ENCODE measurements at regions not wholly inside any gene's neighbourhood (a gene's known extent, or its start where the extent isn't known, plus 50 kb on each side); places are given as distances from the start of the nearest gene placed in this dataset.

DNA sequence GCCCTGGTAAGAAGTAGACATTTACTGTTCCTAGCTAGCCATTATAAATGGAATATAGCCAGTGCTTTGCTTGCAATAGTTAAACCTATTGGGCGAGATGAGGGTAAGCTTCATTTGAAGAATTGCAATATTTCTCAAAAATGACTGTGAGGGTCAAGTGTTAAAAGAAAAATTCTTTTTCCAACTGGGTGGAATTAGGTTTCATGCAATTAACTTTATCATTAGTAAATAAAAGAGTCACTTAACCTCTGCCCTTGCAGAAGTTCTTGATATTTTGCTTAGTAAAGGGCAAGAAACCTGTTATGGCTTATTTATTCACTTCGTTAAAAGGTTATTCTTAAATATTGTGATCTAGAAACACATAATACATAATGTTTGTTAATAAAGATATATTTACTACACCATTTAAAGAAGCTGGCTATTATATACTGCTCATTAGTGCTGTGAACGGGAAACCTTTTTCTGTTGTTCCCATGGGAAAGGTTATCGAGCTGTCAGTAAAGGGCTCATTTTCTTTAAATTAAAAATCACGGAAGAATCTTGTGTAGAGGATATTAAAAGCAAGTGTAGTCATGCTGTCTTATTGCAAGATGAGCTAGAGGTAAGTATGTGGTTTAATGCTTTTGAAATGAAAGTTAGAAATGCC, 370.5 kb downstream of the CSNK1G3 start:
- no peak for DNase-seq

DNA sequence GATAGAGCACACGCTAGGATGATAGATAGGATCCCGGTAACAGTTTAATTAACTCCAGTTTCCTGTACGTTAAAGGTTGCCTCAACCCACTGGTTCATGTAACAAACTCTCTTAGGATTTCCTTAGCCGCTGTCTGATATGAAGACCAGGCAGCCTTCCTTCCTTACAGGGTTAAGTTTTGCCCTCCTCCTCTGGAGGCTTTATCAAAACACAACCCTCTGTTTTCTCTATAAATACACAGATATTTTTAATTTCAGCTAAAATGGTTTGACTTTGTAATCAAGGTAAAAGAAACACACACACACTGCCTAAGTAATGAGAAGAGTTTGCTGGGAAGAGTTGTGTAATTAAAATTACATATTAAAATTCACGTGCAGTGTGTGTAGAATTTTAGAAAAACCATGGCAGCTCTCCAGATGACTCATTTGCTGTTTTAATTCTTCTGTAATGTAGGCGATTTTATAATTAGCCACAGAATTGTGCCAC, 369.8 kb downstream of the CSNK1G3 start:
- no peak for DNase-seq

DNA sequence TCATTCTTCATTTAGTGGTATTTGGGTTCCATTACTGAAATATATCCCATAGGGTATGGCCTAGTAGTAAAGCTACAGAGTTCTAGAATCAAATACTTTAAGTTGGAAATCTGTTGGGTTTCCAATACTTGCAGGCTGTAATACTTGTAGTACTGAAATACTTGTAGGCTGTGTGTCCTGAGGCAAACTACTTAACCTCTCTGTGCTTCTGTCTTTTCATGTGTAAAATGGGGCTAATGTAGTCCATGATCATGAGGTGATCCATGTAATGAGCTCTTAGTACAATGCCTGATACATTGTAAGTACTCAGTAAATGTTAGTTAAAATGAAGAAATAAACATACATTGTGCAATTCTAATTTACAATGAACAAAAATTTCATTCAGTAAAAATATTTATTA, 368.9 kb downstream of the CSNK1G3 start:
- DNase-seq: no peak

DNA sequence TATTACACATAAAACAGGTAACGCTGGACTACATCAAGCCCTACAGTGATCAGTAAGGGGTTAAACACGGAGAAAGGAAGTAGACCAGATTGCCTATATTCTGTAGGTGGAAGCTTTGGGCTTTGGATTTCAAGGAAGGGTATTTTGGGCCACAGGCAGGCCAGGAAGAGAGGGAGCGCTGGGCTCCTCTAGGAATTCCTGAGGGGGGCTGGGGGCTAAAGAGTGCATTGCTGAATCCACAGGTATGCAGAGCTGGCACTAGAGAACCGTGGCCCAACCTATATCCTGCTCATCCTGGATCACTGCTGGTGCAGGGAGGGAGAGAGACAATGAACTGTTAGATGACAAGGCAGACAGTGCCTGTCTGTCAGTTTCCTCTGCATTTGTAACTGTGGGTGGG, 367.1 kb downstream of the CSNK1G3 start:
- no peak for DNase-seq

DNA sequence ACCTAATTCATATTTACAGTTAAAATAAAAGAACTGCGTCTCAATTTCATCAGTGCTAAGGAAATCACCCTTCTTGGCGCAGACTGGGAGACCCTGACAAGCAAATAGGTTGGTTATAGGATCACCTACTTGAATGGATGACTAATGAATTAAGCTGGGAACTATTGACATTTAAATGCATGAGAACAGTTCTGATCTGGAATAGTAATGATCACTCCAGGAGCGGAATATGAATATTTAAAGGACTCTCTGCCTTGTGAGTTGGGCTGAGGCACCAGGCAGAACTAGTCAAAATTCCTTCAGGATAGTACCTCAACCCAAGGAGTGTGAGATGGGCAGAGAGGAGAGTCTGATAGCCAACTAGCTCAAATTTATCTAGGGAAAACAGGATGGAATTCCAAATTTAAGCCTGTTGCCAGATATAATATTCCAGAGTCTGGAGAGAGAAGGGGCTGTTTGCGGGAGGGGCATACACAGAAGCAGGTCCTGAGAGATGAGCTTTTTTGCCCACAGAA, 364.4 kb downstream of the CSNK1G3 start:
- no peak for DNase-seq

DNA sequence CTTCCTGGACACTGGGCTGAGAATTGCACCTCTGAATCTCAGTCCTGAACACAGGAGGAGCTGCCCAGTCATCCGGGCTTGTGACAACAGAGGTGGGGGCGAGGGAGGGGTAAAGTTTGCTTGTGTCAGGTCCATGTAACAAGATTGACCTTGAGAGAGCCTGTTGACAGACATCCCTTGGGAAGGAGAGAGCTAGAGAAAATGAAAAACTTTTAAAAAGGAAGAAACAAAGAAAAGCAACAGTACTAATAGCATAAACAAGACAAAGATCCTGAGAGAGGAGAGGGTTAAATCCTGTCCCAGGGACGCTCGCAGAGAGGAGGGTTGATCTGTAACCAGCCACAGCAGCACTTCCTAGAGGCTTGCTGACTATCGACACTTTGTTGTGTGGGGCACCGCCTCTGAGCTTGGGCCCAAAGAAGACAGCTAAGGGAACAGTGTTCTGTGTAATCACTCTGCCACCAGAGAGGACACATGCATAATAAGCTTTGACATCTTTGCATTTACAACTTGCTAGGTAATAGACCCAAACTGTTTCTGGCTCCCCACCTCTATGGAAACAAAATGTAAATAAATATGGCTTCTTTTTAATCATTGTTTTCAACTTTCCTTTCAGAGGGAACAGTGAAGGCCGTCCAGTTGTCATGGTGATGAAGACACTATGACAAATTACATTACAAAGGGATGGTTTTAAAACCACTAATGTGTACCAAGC, 363.7 kb downstream of the CSNK1G3 start:
- no peak for DNase-seq

DNA sequence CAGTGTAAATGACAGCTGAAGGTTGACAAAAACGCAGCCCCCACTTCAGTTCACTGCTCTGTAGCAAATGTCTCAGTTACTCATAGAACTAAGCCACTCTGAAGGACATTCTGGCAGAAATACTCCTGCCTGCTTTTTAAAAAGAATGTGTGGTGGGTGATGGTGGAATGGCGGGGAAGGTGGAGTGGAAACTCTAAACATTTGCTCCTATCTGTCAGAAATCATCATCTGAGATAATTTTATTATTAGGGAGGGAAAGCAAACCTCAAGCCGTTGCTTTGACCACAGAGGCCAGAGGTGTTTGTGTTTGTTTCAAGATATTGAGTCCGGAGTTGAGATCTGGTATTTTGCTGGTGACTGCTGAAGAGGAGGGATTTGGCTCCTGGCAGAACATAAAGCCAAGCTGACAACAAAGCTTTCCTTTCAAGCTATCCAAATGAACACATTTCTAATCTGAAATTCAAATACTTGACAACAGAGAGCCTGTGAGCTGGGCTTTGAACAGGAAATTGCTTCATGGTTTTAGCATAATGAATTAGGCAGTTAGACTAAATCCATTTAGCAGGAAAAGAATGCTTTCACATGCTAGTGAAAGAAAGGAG, 362.7 kb downstream of the CSNK1G3 start:
- DNase-seq: peak; percentile 11

DNA sequence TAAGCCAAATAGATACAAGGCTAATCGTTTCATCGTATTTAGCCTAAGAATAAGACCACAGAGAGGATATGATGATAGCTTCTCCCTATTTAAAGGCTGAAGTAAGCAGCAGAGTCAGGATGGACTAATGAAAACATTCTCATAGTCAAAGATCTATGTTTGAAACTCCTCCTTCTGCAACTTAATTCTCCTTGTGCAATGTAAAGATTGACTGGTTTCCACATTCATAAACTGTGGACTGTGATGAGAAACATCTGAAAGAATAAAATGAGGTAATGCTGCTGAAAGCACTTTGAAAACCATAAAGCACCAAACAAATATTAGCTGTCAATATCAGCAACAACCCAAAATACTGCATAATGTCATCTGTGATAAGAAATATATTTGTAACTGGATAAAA, 361.9 kb downstream of the CSNK1G3 start:
- DNase-seq: no peak

DNA sequence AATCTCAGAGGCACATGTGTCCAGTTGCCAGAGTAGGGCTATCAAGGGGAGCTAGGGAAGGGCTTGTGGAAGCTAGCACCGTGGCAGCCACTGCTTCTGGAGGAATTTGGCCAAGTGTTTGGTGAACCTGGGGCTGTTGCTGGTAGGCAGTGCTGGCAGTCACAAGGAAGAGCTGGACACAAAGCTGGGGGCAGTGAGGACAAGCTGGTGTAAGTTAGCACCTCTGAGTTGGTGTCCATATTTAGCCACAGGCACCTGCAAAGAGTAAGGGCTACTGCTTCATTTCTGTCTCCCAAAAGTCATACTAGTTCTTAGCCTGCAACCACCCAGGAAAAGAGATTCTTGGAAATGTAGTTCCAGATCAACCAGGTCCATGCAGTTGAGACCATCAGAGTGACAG, 359.4 kb downstream of the CSNK1G3 start:
- no peak for DNase-seq

DNA sequence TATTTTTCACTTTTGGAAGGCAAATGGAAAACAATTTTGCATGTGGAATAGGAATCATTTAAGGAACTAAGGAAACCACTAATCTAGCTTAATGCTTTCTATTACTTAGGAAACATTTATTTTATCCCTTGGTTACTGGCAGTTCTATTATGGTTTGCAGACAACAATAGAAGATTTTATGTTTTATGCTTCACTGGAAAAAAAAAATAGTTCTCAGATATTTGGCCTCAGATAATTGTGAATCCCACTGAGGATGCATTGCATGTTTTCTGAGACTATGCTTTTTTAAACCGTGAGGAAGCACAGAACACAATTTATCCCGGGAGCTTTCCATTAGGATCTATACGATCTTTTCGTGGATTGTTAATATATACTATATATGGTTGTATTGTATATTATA, 356.9 kb downstream of the CSNK1G3 start:
- no peak for DNase-seq

DNA sequence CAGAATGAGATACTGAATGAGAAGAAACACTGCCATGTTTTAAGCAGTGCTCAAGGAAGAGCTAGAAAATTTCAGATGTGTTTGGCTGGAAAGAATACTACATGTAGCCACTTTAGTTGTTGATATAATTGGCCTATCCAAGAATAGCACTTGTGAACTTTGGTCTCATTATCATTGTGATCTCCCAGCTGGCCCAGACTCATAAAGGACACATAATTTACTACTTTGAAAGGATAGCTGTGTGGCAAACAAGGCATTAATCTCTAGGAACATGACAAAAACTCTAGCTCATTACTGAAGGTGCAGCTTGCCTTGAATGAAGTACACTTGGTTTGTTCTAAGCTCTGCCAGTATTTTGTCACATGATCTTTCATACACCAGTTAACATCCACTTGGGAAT, 356.3 kb downstream of the CSNK1G3 start:
- no peak for DNase-seq

DNA sequence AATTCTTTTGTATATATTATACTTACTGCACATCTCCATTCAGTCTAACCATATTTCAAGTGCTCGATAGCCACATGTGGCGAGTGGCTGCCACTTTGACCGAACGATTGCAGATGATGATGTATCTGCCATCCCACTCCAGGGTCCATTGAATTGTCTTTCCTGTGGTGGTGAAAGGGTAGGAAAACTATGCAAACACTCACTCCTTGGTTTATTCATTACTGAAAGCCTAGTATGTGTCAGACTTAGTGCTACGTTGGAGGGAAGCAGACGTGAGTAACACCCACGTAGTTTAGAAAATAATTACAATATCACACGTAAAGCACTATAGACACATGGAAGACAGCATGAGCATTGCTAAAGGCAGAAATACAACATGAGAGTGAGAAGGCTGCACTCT, 353.7 kb downstream of the CSNK1G3 start:
- no peak for DNase-seq

DNA sequence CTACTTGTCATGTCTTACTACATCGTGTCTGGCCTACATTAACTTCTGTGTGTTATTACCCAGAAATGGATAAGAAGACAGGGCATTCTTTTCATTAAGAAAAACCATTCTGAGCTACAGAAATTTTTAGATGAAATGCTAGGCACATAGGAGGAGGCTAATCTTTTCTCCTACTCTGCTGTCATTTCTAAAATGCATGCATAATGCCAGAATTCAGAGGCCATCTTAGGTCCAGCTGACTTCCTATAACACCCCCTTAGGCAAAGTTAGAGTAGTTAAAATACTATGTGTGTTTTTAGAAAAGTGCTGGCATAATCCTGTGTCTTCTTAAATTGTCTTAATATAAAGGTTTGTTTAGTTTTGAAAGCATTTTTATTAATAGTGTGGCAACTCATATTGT, 352.6 kb downstream of the CSNK1G3 start:
- no peak for DNase-seq

DNA sequence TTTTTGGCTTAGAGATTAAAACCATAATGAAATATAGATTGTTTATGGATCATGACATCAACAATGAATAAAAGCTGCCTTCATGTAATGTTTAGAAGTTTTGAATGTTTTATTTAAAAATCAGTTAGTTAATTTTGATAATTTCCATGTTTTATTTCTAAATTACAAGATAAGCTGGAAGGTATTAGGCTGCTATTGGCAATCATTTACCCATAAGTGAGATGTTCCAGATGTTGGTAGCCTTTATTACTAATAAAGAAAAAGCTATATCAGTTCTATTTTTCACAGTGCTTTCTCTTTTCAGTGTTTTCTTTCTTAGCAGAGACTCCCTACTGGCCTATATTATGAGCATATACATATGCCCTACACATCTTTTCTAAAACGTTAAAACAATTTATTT, 347.0 kb downstream of the CSNK1G3 start:
- DNase-seq: no peak

DNA sequence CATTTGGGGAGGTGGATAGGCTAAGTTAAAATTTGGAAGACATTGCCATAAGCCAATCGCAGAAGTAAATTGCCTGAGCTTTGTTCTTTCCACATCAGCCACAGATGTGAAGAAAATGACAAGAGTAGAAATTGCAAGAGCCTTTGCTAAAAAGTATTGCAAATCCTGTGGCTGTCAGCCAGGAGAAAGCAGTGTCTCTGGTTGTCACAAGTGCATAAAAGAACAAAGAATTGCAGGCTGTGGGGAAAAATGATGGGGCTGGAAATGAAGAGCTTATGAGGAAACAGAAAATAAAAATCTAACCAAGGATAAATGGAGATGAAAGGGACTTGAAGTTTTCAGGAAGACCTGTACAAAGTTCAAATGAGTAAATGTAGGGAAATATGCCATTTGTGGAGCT, 344.8 kb downstream of the CSNK1G3 start:
- peak; percentile 1 for DNase-seq

DNA sequence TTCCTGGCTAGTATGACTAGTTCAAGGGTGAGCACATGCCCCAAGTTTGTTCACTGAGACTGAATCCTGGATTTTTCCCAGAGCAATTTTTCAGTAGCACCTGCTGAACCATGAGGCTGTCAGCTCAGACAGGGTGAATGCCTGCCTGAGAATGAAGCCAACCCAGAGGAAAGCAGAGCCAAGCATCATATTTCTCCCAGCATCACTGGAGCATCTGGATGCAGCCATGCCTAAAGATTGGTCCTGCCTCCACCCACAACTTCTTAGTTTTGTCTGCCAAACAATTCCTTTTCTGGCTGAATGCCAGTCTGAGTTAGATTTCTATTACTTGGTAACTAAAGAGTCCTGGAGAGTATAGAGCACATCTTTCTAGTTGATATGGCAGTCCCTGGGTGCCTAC, 343.6 kb downstream of the CSNK1G3 start:
- no peak for DNase-seq

DNA sequence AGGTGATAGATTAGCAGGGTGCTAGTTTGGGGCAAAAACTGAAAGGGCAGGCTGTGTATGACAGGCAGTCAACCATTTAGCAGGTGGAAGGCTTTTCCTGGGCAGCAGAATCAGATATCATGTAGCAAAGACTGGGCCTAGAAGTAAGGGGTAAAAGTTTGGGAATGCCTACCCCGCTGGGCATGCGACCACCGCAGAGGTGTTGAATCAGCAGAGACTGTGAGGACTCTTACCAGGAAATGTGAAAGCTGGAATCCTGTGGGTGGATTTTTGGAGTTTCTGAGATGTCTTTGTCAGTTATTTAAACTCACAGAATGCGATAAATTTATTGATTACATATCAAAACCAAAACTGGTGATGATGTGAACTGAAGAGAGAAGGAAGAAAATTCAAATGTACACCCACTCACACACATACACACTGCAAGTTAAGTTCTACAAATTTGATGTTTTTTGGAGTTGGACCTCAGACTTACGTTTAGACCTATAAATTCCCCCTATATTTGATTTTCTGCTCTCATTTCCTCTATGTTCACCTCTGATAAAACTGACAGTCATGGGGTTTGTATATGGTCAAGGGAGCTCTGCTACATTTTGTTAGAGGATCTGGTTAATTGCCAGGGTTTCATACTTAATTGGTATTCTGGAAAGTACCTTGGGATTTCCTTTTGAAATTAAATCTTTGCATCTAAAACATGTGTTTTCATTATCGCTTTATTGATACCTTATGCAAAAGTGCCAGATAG, 333.6 kb downstream of the CSNK1G3 start:
- no peak for DNase-seq

DNA sequence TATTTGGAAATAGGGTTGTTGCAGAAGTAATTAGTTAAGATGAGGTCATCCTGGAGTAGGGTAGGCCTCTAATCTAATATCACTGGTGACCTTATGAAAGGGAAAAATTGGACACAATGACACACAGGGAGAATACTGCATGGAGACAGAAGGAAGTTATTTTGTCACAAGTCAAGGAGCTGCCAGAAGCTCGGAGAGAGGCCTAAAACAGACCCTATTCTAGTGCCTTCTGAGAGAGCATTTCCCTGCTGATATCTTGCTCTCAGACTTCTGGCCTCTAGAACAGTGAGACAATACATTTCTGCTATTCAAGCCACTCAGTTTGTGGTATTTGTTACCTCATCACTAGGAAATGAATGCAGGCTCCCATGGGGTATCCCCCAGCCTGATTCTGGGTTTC, 332.9 kb downstream of the CSNK1G3 start:
- no peak for DNase-seq

DNA sequence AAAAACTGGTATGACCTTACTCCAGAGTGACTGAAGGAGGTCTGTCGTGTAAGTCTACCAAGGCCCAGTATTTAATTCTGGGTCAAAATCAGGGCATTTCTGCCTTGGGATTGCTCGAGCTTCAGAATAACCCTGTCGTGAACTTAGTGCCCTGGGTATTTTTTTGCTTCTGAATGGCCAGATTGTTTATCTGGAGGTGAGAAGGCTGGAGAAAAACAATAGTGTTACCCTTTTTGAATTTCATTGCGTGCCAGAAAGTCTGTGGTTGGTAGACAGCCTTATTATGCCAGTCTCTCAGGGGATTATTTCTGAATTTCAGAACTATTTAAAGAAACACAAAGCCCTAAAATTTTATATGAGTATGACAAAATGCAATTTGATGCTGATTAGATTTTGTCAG, 323.4 kb downstream of the CSNK1G3 start:
- DNase-seq: no peak

DNA sequence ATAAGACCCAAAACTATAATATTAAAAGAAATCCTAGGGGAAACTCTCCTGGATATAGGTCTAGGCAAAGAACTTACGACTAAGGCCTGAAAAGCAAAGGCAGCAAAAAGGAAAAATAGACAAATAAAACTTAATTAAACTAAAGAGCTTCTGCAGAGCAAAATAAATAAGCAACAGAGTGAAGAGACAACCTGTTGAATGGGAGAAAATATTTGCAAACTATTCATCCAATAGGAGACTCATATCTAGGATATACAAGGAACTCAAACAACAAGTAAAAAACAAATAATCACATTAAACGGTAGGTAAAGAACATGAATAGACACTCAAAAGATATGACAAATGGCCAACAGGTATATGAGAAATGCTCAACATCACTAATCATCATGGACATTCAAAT, 318.6 kb downstream of the CSNK1G3 start:
- no peak for DNase-seq

DNA sequence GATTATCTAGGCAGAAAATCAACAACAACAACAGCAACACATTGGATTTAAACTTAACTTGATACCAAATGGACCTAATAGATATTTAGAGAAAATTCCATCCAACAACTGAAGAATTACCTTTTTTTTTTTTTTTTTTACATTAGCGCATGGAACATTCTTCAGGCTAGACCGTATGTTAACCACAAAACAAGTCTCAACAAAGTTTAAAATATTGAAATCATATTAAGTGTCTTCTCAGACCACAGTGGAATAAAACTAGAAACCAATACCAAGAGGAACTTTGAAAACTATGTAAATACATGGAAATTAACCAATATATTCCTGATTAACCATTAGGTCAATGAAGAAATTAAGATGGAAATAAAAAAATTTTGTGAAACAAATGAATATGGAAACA, 315.8 kb downstream of the CSNK1G3 start:
- no peak for DNase-seq

DNA sequence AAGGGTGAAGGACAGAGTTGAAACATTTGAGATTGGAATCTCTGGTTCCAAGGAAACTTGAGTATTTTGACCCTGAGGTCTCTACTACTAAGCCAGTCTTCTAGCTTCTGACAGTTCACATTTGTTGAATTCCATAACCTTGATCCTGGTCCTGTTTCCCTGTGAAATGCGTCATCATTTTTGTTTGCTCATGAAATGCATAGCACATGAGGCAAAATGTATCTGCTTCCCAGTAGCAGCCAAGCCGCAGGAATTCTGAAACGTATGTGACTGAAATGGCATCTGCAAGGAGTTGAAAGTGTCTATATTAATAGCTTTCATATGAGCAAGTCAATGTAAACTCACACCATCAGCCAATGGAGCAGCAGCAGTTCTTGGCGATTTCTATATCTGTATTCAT, 307.9 kb downstream of the CSNK1G3 start:
- no peak for DNase-seq

DNA sequence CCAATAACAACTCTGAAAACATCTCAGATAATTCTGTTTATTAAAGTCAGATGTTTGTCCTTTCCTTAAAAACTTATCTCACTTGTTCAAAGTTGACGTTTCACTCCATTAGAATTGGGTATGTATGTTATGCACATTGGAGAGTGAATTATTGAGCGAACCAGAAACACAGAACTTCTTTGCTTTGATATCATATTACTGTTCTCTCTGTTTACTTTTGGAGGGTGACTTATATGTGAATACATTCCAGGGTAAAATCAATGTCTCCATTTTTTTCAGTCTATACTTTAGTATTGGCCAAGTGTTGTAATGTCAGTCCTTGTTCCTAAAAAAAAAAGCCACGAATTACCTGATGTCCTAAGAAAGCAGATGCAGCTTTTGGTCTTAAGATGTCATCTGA, 307.4 kb downstream of the CSNK1G3 start:
- no peak for DNase-seq

DNA sequence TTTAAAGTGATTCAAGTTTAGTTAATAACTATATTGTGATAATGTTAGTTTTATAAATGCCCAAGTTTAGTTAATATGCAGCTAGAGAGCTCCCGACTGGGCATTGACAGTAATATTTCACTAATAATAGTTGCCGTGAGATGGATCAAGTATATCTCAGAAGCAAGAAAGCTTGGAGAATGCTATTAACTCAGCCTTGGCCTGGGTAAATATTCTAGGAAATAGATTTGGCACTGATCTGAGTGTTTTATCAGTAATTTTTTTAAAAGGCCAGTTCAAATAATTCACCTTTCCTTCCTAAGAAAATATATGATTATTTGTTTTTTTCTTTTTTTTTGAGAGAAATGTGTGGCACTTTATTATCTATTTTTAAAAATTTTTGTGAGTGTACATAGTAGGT, 305.3 kb downstream of the CSNK1G3 start:
- no peak for DNase-seq

All from hematopoietic multipotent progenitor cell treated with erythropoietin and hydrocortisone succinate and interleukin-3 and kit ligand, for 4 days (in vitro differentiated cells).